ES-I3 (cell line): ENCODE measurements at regions not wholly inside any gene's neighbourhood (a gene's known extent, or its start where the extent isn't known, plus 50 kb on each side); places are given as distances from the start of the nearest gene placed in this dataset.
"Not testable (repeated sequence)": the region's sequence is repeated elsewhere in the genome, so short reads cannot be mapped to it uniquely, and the experiment has no call there.

Experiments
- H3K36me3 ChIP-seq: 2 replicates; pipeline ENCODE4 v1.6.1; 2013; ENCODE audit warnings: mild to moderate bottlenecking, low read length, control low read depth, moderate library complexity; ENCODE audit not compliant: insufficient read depth
- H3K4me1 ChIP-seq: 2 replicates; pipeline ENCODE4 v1.6.1; 2013; ENCODE audit warnings: mild to moderate bottlenecking, control low read depth, low read length; ENCODE audit not compliant: insufficient read depth
- H3K9ac ChIP-seq: 2 replicates; pipeline ENCODE4 v1.6.1; 2013; ENCODE audit warnings: low read depth, mild to moderate bottlenecking, low read length, moderate library complexity
- H3K9me3 ChIP-seq: 2 replicates; pipeline ENCODE4 v1.6.1; 2013; ENCODE audit warnings: mild to moderate bottlenecking, low read length, moderate library complexity; ENCODE audit not compliant: control insufficient read depth, insufficient read depth

- Histone ChIP-seq H3K36me3 (no peaks in the 10 kb centered on the region), H3K4me1 (no peaks in the 10 kb centered on the region), H3K9ac (no peak overlapping the region), H3K9me3 (peaks cover 13% of the 10 kb centered on the region)
These were observed 51.5 kb upstream of the MRI1 start for GRCh38 chr19:13712767-13713201.

DNA sequence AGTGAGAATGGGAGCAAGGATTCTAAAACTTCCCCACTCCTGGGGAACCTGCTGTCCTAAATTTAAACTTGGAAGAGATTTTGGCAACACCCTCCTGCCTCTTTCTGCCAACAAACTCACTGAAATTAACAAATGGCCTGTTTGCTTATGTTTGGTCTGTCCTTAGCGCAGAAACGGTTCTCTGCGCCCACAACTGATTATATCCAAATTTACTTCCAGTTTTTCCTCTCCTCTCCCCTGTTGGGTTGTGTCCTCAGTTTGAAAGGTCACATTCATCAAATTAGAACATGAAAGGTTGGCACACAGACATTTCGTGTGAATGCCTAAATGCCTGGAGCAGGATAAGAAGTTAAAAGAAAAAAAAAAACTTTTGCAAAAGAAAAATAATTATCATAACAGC is 56.4 kb upstream of the MRI1 start:
- Histone ChIP-seq H3K4me1 (no peaks in the 10 kb centered on the region), H3K36me3 (no peaks in the 10 kb centered on the region), H3K9ac (no peak overlapping the region), H3K9me3 (peaks cover 6% of the 10 kb centered on the region; the same call in 1 of the 2 replicates)

DNA sequence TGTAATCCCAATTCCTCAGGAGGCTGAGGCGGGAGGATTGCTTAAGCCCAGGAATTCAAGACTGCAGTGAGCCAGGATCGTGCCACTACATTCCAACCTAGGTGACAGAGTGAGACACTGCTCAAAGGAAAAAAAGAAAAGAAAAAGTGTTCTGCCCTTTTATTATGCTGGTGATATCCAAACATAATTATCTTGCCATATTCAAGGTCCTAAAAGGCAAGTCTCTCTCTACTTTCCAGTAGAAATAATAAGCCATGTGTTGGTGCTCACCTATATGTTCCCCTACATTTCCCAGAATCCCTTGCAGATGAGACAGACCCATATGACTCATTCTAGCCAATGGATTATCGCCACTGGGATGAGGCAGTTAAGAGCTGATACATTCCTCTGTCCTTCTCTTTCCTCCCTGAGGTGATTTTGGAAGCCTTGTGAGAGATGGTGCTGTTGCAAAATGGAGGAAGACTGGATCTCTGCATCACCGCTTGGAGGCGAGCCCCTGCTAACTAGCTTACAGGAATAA is 58.3 kb upstream of the MRI1 start:
- no peak overlapping the region for H3K9ac ChIP-seq
- H3K36me3 ChIP-seq = no peaks in the 10 kb centered on the region
- H3K9me3 ChIP-seq = peaks cover 6% of the 10 kb centered on the region; the same call in 1 of the 2 replicates
- no peaks in the 10 kb centered on the region for H3K4me1 ChIP-seq

GRCh38 chr19:13705201-13705600 is 59.1 kb upstream of the MRI1 start:
- Histone ChIP-seq H3K36me3 (no peaks in the 10 kb centered on the region), H3K9me3 (peaks cover 6% of the 10 kb centered on the region; the same call in 1 of the 2 replicates), H3K4me1 (no peaks in the 10 kb centered on the region), H3K9ac (no peak overlapping the region)

- Histone ChIP-seq H3K4me1 (no peaks in the 10 kb centered on the region), H3K36me3 (no peaks in the 10 kb centered on the region), H3K9me3 (peaks cover 6% of the 10 kb centered on the region; the same call in 1 of the 2 replicates), H3K9ac (no peak overlapping the region)
These were observed 62.7 kb upstream of the MRI1 start for GRCh38 chr19:13701624-13702023.

GRCh38 chr19:13700621-13701020 is 63.7 kb upstream of the MRI1 start:
- Histone ChIP-seq H3K4me1 (no peaks in the 10 kb centered on the region), H3K9ac (no peak overlapping the region), H3K9me3 (no peaks in the 10 kb centered on the region; the same call in 1 of the 2 replicates), H3K36me3 (no peaks in the 10 kb centered on the region)

- H3K9ac ChIP-seq = no peak overlapping the region
These were observed 64.5 kb upstream of the MRI1 start for GRCh38 chr19:13699786-13700185.

DNA sequence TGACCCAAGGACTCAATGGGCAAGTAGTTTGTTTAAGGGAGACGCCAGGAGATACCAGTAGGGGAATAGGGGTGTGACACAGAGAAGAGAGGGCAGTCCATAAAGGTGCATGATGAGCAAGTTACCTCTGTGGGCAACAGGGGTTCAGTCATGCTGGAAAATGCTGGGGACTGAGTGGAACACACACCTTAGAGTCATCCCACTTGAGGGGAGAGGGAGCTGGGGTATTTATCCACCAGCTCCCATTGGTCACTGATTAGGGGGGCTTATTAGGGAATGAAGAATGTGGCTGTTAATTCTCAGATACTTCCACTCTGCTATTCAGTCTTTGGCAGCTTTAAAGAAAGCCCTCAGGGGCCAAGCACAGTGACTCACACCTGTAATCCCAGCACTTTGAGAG is 67.5 kb upstream of the MRI1 start:
- Histone ChIP-seq H3K4me1 (no peaks in the 10 kb centered on the region; the same call in 1 of the 2 replicates), H3K36me3 (no peaks in the 10 kb centered on the region), H3K9me3 (no peaks in the 10 kb centered on the region), H3K9ac (no peak overlapping the region)

More at GRCh38 chr19:13699786-13700185, 64.5 kb upstream of the MRI1 start:
- Histone ChIP-seq H3K36me3 (no peaks in the 10 kb centered on the region), H3K9me3 (no peaks in the 10 kb centered on the region), H3K4me1 (no peaks in the 10 kb centered on the region)

GRCh38 chr19:13693889-13694288 is 70.4 kb upstream of the MRI1 start:
- Histone ChIP-seq H3K36me3 (no peaks in the 10 kb centered on the region), H3K4me1 (no peaks in the 10 kb centered on the region; the same call in 1 of the 2 replicates), H3K9me3 (no peaks in the 10 kb centered on the region), H3K9ac (no peak overlapping the region)

DNA sequence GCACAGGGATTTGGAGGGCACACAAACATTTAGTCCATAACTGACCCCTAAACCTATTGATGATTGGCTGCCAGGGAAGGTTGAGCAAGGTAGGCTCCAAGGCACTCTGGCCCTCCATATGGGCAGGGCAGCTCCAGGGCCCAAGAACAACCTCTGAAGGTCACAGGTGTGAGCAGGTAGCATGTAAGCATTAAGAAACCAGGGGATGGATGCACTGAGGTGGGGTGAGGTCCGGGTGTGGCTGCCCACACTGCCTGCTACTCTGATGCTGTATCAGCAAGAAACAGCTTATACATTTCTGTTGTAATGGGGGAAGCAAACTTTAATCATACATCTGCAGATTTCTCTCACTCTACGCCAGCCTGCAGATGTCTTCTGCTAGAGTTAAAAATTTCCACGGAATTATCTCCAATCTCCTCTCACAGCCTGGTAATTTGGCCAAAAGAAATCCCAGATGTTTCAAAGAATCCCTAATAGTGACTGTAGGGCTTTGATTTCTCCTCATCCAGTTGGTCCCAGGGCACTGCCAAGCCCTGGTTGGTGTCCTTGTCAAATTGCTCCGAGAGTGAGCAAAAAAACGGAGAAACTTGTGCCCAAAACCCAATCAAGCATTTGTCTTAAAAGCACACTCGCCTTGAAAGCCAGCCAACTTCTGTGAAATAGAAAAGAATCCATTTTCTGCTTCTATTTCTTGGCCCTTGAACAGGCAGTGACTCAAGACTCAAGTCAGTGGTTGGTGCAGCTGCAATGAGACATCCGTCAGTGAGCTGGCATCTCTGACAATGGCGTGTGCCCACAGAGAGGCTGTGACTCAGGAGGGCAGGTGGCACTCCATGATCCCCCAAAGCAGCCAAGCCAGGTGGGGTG is 72.5 kb upstream of the MRI1 start:
- no peaks in the 10 kb centered on the region; the same call in 1 of the 2 replicates for H3K4me1 ChIP-seq

GRCh38 chr19:13689085-13689484 is 75.2 kb upstream of the MRI1 start:
- H3K36me3 ChIP-seq = no peaks in the 10 kb centered on the region
- H3K9ac ChIP-seq = no peak overlapping the region
- no peaks in the 10 kb centered on the region for H3K9me3 ChIP-seq
- no peaks in the 10 kb centered on the region; the same call in 1 of the 2 replicates for H3K4me1 ChIP-seq

More for the DNA sequence above, 72.5 kb upstream of the MRI1 start:
- Histone ChIP-seq H3K36me3 (no peaks in the 10 kb centered on the region), H3K9ac (no peak overlapping the region), H3K9me3 (no peaks in the 10 kb centered on the region)

- H3K9ac ChIP-seq = no peak overlapping the region
- H3K9me3 ChIP-seq = peaks cover 7% of the 10 kb centered on the region
- H3K36me3 ChIP-seq = no peaks in the 10 kb centered on the region
- H3K4me1 ChIP-seq = no peaks in the 10 kb centered on the region
These were observed 80.3 kb upstream of the MRI1 start for GRCh38 chr19:13684021-13684420.

- H3K9ac ChIP-seq = no peak overlapping the region
- no peaks in the 10 kb centered on the region for H3K36me3 ChIP-seq
- peaks cover 7% of the 10 kb centered on the region for H3K9me3 ChIP-seq
- H3K4me1 ChIP-seq = no peaks in the 10 kb centered on the region
These were observed 82.8 kb upstream of the MRI1 start for GRCh38 chr19:13681509-13681908.

DNA sequence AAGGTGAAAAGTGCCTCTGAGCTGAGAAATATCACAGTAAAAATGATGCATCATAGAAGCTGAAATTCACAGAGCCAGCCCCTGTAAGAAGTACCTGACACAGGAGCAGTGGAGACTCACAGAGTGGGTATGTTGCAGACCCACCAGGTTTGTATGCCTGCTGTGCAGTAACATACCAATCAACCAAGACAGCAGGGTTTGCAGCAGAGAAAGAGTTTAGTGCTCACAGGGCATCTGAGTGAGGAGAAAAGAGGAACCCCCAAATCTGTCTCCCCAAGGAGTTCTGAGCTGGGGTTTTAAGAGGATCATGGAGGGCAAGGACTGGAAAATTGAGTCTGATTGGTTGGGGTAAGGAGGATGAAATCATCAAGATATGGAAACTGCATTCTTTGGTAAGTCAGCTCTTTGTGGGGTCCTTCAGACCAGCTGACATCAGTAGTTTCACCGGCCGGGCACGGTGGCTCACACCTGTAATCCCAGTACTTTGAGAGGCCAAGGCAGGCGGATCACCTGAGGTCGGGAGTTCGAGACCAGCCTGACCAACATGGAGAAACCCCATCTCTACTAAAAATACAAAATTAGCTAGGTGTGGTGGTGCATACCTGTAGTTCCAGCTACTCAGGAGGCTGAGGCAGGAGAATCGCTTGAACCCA is 83.5 kb upstream of the MRI1 start:
- H3K9me3 ChIP-seq, H3K36me3 ChIP-seq, H3K4me1 ChIP-seq, H3K9ac ChIP-seq: not testable (repeated sequence)
